GM13977 (cell line): ENCODE measurements at regions not wholly inside any gene's neighbourhood (a gene's known extent, or its start where the extent isn't known, plus 50 kb on each side); places are given as distances from the start of the nearest gene placed in this dataset.

ENCODE experiments used
- DNase-seq: peaks from one replicate; pipeline ENCODE4 v3.0.0; 2012; ENCODE audit warnings: low spot score
- in situ Hi-C: fragments of 300-500 bp; cut with MboI; formaldehyde crosslinking; loops from one replicate; pipeline ENCODE4 v1.12.0; 2022; ENCODE audit warnings: low sequenced_read_pairs, low pct_unique_long_range_greater_than_20kb, mixed read lengths, inconsistent platforms; ENCODE audit not compliant: unreplicated experiment
- TF ChIP-seq, protein P1 (sequence below): IDR thresholded peaks from 2 replicates; pipeline ENCODE4 v1.5.1; 2012; ENCODE audit warnings: mild to moderate bottlenecking, control low read depth; ENCODE audit not compliant: insufficient read depth; ENCODE audit errors: extremely low read depth, missing control alignments

DNA sequence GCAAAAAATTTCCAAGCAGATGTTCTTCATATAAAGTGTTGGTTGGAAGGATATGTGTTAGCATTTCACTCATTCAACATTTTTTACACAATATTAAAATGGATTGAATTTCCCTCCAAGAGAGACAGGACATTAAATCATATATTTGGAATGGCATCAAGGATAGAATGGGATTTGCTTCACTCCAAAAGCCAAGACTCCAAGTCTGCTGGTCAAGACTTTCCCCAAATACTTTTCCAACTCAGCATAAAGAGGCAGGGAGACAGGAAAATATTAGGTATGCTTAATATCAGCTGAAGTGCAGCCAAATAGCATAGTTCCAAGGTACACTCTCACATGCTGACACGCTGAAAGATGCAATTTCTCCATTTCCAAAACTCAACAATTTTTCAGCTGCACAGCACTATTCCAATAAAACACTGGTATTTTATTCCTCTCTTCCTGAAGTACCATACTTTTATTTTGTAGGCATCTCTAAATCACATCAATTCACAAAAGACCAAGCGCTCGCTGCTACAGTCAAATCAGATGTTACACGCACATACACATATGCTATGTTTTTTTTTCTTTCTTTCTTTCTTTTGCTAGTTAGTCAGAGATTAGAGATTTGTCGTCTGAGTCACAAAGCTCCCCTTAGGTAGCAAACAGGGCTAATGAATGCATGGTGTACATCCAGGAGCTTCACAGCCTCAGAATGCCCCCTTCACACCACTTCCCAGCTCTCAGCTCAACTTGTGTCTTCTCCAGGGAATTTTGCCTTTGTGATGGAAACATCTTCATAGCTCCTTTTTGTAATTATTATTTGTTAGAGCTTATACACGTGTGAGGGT lies 1033.8 kb upstream of the AUTS2 start:
- in situ Hi-C loops = no loop called here
- DNase-seq = no peak
- TF ChIP-seq, protein P1, sequence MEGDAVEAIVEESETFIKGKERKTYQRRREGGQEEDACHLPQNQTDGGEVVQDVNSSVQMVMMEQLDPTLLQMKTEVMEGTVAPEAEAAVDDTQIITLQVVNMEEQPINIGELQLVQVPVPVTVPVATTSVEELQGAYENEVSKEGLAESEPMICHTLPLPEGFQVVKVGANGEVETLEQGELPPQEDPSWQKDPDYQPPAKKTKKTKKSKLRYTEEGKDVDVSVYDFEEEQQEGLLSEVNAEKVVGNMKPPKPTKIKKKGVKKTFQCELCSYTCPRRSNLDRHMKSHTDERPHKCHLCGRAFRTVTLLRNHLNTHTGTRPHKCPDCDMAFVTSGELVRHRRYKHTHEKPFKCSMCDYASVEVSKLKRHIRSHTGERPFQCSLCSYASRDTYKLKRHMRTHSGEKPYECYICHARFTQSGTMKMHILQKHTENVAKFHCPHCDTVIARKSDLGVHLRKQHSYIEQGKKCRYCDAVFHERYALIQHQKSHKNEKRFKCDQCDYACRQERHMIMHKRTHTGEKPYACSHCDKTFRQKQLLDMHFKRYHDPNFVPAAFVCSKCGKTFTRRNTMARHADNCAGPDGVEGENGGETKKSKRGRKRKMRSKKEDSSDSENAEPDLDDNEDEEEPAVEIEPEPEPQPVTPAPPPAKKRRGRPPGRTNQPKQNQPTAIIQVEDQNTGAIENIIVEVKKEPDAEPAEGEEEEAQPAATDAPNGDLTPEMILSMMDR = no peak

DNA sequence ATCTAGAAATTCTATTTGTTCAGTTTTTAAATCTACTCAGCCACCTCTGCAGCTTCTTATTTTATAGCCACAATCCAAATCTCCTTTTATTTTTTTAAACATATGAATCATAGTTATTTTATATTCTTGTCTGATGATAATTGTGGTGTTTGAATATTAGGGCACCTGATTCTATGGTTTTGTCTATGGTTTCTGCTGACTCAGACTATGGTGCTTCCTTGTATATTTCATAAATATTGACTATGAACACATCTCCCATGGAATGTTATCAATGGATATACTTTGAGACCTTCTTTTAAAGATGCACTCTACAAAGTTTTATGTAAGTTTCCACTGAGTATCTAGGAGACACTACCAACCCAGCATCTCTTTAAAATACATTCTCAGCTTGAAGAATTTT lies 1027.0 kb upstream of the AUTS2 start:
- TF ChIP-seq, protein P1 = no peak
- no peak for DNase-seq
- in situ Hi-C loops = no loop called here

- in situ Hi-C loops = no loop called here
- TF ChIP-seq, protein P1 = no peak
- DNase-seq = no peak
These were observed 1024.8 kb upstream of the AUTS2 start for GRCh38 chr7:68573271-68574005.

- TF ChIP-seq, protein P1 = no peak
- in situ Hi-C loops = no loop called here
- no peak for DNase-seq
These were observed 1021.9 kb upstream of the AUTS2 start for GRCh38 chr7:68576366-68576765.

- TF ChIP-seq, protein P1 = no peak
- no peak for DNase-seq
- in situ Hi-C loops = no loop called here
These were observed 1016.9 kb upstream of the AUTS2 start for GRCh38 chr7:68581417-68581816.

GRCh38 chr7:68587599-68587998 lies 1010.7 kb upstream of the AUTS2 start:
- DNase-seq = no peak
- in situ Hi-C loops = no loop called here

More at GRCh38 chr7:68587599-68587998, 1010.7 kb upstream of the AUTS2 start:
- TF ChIP-seq, protein P1 = no peak
